ENCODE measurements at regions not wholly inside any gene's neighbourhood (a gene's known extent, or its start where the extent isn't known, plus 50 kb on each side); places are given as distances from the start of the nearest gene placed in this dataset.

DNA sequence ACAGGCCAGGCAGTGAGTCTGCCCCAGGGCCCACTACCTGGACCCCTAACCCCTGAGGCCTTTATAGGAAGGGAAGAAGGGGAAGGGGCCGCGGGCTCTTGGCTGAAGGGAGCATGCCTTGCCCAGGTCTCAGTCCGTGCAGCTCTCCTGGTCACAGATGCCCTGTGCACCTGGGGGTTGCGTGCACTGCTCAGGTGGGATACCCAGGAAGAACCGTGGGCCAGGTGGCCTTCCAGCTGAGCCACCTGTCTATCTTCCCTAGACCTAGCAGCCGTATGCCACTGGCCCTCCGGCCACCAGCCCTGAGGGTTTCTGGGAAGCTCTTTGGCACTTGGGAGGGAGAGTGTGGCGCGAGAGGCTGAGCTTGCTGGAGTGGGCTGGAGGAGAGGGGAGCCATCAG, 1178.6 kb downstream of the BRD1 start:
- BruUV-seq (replicated peaks): no TSS peak
- no peak for ATAC-seq
- in situ Hi-C loops (cut with HindIII; ENCODE audit: extremely low pct_ligation_motif_present, low pct_unique_long_range_greater_than_20kb) (no loop called here), intact Hi-C loops (cut with micrococcal nuclease; ENCODE audit: unreplicated experiment) (no loop called here)
- Histone ChIP-seq H3K79me2 (ENCODE audit: insufficient read depth, low read length) (no peaks in the 10 kb centered on the region), H3K4me1 (ENCODE audit: insufficient read depth, low read length) (0 out of 2 replicates have a peak, but pooled peaks cover 5% of the 10 kb centered on the region), H4K20me1 (ENCODE audit: insufficient read depth, low read length) (no peaks in the 10 kb centered on the region), H3K4me2 (ENCODE audit: low read depth, low read length) (no peak overlapping the region), H3K27ac (ENCODE audit: extremely low read length, insufficient read depth, low read length) (no peak overlapping the region), H2AFZ (ENCODE audit: low read length) (no peak overlapping the region), H3K27me3 (ENCODE audit: control insufficient read depth in 1 of 2, insufficient read depth in 2 of 2, low read length in 2 of 2) (peaks cover 1 to 6% of the 10 kb centered on the region in 2 experiments; a peak in 2 of 5 replicates), H3K4me3 (replicated peaks in 1 of 3; ENCODE audit: insufficient read depth in 1 of 3, low read depth in 2 of 3, low read length in 3 of 3) (no peak overlapping the region), H3K36me3 (replicated peaks in 1 of 2; ENCODE audit: control insufficient read depth in 1 of 2, insufficient read depth in 2 of 2, low read length in 2 of 2) (no peaks in the 10 kb centered on the region), H3K9ac (ENCODE audit: insufficient read depth, low read depth, low read length) (no peak overlapping the region), H3K9me3 (ENCODE audit: low read length) (no peaks in the 10 kb centered on the region)
- no peak for FAIRE-seq
- CTCF ChIA-PET (ENCODE audit: low intra/inter-chr PET ratio, low total read pairs): no interaction called here
- WGBS (ENCODE audit: low lambda C conversion rate): 57% methylated on average over 6 of the region's 9 CpGs
- POLR2A ChIA-PET: no interaction called here
- TF ChIP-seq MATR3 (CRISPR knock-in tag; IDR thresholded peaks at IDR 0.05) (no peak), NPAS2 (CRISPR knock-in tag; IDR thresholded peaks at IDR 0.05; ENCODE audit: borderline replicate concordance) (no peak), FIP1L1 (IDR thresholded peaks at IDR 0.05; ENCODE audit: borderline replicate concordance, insufficient read depth, low read depth, low read length) (no peak), ZNF780A (CRISPR knock-in tag; IDR thresholded peaks at IDR 0.05) (no peak), DR1 (CRISPR knock-in tag; IDR thresholded peaks at IDR 0.05) (no peak), GMEB2 (CRISPR knock-in tag; IDR thresholded peaks at IDR 0.05; ENCODE audit: low read depth) (no peak)
- DNase-seq (ENCODE audit: low spot score): no peak

All from HepG2 (cell line).